ENCODE measurements at regions not wholly inside any gene's neighbourhood (a gene's known extent, or its start where the extent isn't known, plus 50 kb on each side); places are given as distances from the start of the nearest gene placed in this dataset.
"Not testable (repeated sequence)": the region's sequence is repeated elsewhere in the genome, so short reads cannot be mapped to it uniquely, and the experiment has no call there.

DNA sequence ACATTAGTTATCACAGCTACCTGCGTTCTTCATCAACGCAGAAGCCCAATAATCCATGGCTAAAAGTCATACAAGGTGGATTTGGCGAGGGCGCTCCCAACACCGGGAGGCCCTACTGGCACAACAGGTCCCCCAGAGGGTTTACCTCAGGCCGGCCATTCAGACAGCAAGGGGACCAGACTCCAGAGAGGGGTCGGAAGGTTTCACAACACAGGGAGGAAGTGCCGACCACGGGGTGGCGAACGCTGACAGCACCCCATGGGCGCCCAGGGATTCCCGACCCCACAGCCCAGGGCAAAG lies 1515.9 kb upstream of the DEFB115 start:
- TF ChIP-seq, protein P1, sequence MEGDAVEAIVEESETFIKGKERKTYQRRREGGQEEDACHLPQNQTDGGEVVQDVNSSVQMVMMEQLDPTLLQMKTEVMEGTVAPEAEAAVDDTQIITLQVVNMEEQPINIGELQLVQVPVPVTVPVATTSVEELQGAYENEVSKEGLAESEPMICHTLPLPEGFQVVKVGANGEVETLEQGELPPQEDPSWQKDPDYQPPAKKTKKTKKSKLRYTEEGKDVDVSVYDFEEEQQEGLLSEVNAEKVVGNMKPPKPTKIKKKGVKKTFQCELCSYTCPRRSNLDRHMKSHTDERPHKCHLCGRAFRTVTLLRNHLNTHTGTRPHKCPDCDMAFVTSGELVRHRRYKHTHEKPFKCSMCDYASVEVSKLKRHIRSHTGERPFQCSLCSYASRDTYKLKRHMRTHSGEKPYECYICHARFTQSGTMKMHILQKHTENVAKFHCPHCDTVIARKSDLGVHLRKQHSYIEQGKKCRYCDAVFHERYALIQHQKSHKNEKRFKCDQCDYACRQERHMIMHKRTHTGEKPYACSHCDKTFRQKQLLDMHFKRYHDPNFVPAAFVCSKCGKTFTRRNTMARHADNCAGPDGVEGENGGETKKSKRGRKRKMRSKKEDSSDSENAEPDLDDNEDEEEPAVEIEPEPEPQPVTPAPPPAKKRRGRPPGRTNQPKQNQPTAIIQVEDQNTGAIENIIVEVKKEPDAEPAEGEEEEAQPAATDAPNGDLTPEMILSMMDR (IDR thresholded peaks at IDR 0.05; ENCODE audit: low read depth, low read length, missing control alignments): no peak
- Histone ChIP-seq H3K36me3 (replicated peaks) (no peaks in the 10 kb centered on the region), H3K27ac (no peak overlapping the region), H3K4me3 (ENCODE audit: low read depth, low read length) (no peak overlapping the region), H3K27me3 (replicated peaks) (no peaks in the 10 kb centered on the region)
- no peak for DNase-seq
- in situ Hi-C loops (cut with HindIII; ENCODE audit: low pct_ligation_motif_present, low sequenced_read_pairs): no loop called here

DNA sequence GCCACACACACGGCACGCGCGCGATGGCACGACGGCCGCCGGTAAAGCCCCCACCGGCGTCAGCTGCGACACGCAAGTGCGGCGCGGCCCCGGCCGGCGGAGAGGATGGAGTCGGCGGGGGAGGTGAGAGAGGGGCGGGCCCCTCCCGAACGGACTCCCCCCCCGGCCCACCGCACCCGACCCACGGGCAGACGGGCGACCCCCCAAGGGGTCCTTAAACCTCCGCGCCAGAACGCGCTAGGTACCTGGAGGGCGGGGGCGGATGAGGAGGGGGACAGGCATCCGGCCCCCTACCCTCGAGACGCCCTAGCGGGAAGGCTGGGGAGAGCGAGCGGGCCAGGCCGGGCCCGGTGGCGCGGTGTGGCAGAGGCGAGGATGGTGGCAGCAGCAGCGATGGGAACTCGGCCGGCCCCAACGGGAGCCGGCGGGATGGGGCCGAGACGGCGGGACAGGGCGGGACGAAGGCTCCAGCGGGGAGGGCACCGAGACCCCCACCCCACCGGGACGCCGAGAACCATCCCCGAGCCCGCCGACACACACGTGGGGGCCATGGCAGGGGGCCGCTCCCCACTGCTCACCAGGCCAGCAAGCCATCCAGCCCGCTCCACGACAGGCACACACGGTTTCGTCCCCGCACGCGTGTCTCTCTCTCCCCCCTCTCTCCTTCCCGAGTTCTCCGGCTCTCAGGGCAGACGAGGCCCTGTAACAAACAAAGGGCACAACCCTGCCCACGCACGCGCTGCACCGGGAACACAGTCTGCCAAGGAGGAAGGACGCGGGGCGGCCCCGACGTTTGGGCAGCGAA lies 1515.4 kb upstream of the DEFB115 start:
- Histone ChIP-seq H3K36me3 (replicated peaks) (no peaks in the 10 kb centered on the region), H3K4me3 (ENCODE audit: low read depth, low read length) (no peak overlapping the region), H3K27ac (no peak overlapping the region), H3K27me3 (replicated peaks) (no peaks in the 10 kb centered on the region)
- in situ Hi-C loops (cut with HindIII; ENCODE audit: low pct_ligation_motif_present, low sequenced_read_pairs): no loop called here
- TF ChIP-seq, protein P1 (IDR thresholded peaks at IDR 0.05; ENCODE audit: low read depth, low read length, missing control alignments): no peak
- no peak for DNase-seq

DNA sequence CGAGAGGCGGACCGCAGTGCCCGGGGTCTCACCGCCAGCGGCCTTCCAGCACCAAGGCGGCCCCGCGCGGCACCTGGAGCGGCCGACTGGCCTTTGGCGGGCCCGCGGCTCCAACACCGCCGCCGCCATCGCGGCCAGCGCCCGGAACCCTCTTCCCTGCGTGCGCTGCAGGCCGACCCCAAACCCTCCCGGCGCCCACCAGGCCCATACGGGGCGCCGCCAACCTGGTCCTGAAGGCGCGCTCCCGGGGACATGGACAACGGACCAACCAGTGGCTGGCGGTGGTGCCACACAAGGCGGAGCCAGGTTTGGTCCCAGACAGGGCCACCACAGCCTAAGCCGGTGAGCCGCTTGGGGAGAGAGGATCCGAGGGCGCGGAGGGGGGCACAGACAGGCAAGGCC lies 1514.8 kb upstream of the DEFB115 start:
- in situ Hi-C loops (cut with HindIII; ENCODE audit: low pct_ligation_motif_present, low sequenced_read_pairs): no loop called here
- Histone ChIP-seq H3K36me3 (replicated peaks) (no peaks in the 10 kb centered on the region), H3K27me3 (replicated peaks) (no peaks in the 10 kb centered on the region), H3K4me3 (ENCODE audit: low read depth, low read length) (no peak overlapping the region), H3K27ac (no peak overlapping the region)
- TF ChIP-seq, protein P1 (IDR thresholded peaks at IDR 0.05; ENCODE audit: low read depth, low read length, missing control alignments): no peak
- no peak for DNase-seq

DNA sequence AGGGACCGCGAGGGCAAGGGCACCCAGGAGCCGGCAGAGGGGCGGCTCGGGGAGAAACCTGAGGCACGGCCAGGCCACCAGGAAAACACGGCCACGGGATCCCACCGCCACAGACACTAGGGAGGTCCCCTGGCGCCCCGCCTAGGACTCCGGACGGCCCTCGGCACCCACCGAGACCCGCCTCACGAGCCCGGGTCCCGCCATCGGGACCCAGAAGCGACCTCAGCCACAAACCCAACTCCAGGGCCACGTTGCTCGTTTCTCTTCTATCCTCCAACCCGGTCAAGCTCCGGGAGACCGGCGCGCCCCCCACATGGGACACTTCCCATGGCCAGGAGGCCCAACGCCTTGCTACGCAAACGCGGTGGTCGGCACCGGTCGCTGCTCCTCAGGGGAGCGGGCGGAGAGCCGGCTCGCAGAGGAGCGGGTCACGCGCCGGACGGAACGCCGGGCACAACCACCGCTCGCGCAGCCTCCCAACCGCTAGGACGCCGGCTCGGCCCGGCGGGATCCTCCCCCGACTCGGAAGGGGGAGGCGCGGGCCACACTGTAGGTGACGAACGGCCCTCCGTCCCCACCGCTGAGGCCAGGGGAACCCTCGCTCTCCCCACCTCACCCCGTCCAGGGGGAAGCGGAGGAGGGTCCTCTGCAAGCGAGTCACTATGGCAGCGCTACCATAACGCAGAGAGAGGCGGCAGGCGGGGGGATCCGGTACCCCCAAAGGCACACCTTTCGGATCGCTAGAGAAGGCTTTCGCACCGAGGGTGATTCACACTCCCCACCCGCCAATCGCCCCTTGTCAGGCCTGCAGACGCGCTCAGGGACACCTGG lies 1514.1 kb upstream of the DEFB115 start:
- Histone ChIP-seq H3K36me3 (replicated peaks) (no peaks in the 10 kb centered on the region), H3K27ac (no peak overlapping the region), H3K27me3 (replicated peaks) (no peaks in the 10 kb centered on the region), H3K4me3 (ENCODE audit: low read depth, low read length) (no peak overlapping the region)
- TF ChIP-seq, protein P1 (IDR thresholded peaks at IDR 0.05; ENCODE audit: low read depth, low read length, missing control alignments): no peak
- DNase-seq: no peak
- in situ Hi-C loops (cut with HindIII; ENCODE audit: low pct_ligation_motif_present, low sequenced_read_pairs): no loop called here

DNA sequence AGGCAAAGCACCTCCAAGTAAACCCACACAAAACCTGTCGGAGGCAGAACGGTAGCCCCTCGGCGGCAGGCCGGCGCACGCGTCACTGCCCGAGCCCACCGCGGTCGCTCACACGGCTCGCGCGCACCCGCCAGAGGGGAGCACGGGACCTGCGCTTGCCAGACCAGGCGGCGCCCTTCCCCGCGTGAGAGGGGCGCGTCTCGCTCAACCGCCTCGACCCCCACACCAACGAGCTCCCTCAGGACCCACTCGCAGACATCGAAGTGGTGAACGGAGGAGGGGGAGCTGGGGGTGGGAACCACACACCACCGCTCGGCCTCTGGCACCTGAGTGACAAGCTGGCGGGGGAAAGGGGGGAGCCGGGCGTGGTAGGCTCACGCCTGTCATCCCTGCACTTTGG lies 1513.4 kb upstream of the DEFB115 start:
- DNase-seq: no peak
- Histone ChIP-seq H3K27ac (no peak overlapping the region), H3K27me3 (replicated peaks) (no peaks in the 10 kb centered on the region), H3K36me3 (replicated peaks) (no peaks in the 10 kb centered on the region), H3K4me3 (ENCODE audit: low read depth, low read length) (no peak overlapping the region)
- TF ChIP-seq, protein P1 (IDR thresholded peaks at IDR 0.05; ENCODE audit: low read depth, low read length, missing control alignments): no peak
- in situ Hi-C loops (cut with HindIII; ENCODE audit: low pct_ligation_motif_present, low sequenced_read_pairs): no loop called here

DNA sequence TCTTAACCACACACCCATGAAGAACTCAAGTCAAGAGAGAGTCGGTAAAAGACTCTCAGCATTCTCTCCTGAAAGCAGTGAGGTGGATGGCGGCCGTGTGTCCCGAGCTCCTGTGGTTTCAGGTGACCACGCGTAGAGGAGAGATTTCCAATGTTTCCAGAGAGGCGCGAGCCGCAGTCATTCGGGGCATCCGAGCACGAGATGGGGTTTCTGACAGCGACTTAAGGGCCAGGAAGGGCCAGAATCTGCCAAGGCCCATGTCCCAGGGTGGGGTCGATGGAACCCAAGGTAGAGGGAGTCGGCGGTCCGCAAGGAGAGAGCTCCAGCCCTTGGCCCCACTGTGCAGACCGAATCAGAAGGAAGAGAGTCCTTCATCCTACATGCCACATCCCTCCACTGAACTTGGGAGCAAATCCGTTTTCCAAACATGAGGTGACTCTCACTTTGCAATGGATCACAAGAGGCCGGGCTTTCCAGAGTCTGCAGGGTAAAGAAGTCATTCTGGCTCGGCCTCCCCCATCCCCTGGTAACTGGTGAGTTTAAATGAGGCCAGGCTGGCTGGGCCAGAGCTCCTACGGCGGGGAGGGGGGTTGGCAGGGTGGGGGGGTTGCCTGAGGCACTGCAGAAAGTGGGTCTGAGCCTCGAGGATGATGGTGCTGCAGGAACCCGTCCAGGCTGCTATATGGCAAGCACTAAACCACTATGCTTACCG lies 1511.8 kb upstream of the DEFB115 start:
- DNase-seq; H3K27ac ChIP-seq; in situ Hi-C loops (cut with HindIII; ENCODE audit: low pct_ligation_motif_present, low sequenced_read_pairs); H3K27me3 ChIP-seq (replicated peaks); H3K4me3 ChIP-seq (ENCODE audit: low read depth, low read length); H3K36me3 ChIP-seq (replicated peaks): not testable (repeated sequence)

Measured in brain microvascular endothelial cell (primary cell).